K562 (cell line): ENCODE measurements at regions not wholly inside any gene's neighbourhood (a gene's known extent, or its start where the extent isn't known, plus 50 kb on each side); places are given as distances from the start of the nearest gene placed in this dataset.

Experiments used
- ELF2 ChIP-seq: fragments of 250-450 bp; sonication (Bioruptor Pico); IDR thresholded peaks from 2 replicates; pipeline ENCODE4 v1.5.0; 2021; ENCODE audit warnings: mild to moderate bottlenecking
- NFIC ChIP-seq: fragments of 450-650 bp; IDR thresholded peaks from 2 replicates; pipeline ENCODE4 v1.6.1; 2017; ENCODE audit warnings: mild to moderate bottlenecking, inconsistent platforms
- PHF8 ChIP-seq: fragments of 200-600 bp; sonication (generic); IDR thresholded peaks from 2 replicates; pipeline ENCODE4 v1.6.1; 2012; ENCODE audit warnings: mixed run types, mild to moderate bottlenecking, inconsistent platforms, low read length, moderate library complexity, borderline replicate concordance
- POLR2AphosphoS5 ChIP-seq: IDR thresholded peaks from 2 replicates; pipeline ENCODE4 v1.6.1; 2011; ENCODE audit warnings: mild to moderate bottlenecking, low read depth, low read length, moderate library complexity; ENCODE audit not compliant: control insufficient read depth, insufficient read depth
- SMC3 ChIP-seq: conservative IDR thresholded peaks from 2 replicates; pipeline ENCODE4 v1.6.1; 2011; ENCODE audit warnings: low read depth, low read length, improper control_type of control experiment; ENCODE audit not compliant: insufficient read depth
- ZC3H4 ChIP-seq: sonication (generic); formaldehyde crosslinking; IDR thresholded peaks from 2 replicates; pipeline ENCODE4 v1.9.0; 2021; ENCODE audit warnings: missing genetic modification reagents, borderline replicate concordance
- ZNF77 ChIP-seq: fragments of 250-450 bp; sonication (Bioruptor Pico); IDR thresholded peaks from 2 replicates; pipeline ENCODE4 v1.5.0; 2020
- TF ChIP-seq, protein P1 (sequence below), 3 experiments: IDR thresholded peaks in 2 of 3; conservative IDR thresholded peaks in 1 of 3; 2 replicates each; pipeline ENCODE4 v1.5.1; 2011 to 2012; ENCODE audit warnings: low read length in 3 of 3, mild to moderate bottlenecking in 3 of 3, control low read depth in 2 of 3, improper control_type of control experiment in 1 of 3, inconsistent platforms in 1 of 3, low read depth in 1 of 3, mixed read lengths in 1 of 3, moderate library complexity in 1 of 3; ENCODE audit not compliant: insufficient read depth in 2 of 3
- TF ChIP-seq, protein P2 (sequence below): fragments of 450-650 bp; IDR thresholded peaks from 2 replicates; pipeline ENCODE4 v1.6.1; 2016; ENCODE audit warnings: antibody characterized with exemption

DNA sequence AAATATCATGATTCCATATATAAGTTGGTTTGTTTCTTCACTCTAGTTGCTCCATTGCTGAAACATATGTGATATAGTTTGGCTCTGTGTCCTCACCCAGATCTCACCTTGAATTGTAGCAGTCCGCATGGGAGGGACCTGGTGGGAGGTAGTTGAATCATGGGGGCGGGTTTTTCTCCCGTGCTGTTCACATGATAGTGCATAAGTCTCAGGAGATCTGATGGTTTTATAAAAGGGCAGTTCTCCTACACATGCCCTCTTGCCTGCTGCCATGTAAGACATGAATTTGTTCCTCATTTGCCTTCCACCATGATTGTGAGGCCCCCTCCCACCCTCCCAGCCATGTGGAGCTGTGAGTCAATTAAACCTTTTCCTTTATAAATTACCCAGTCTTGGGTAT lies 915.5 kb downstream of the KCNJ2 start:
- TF ChIP-seq, protein P1, sequence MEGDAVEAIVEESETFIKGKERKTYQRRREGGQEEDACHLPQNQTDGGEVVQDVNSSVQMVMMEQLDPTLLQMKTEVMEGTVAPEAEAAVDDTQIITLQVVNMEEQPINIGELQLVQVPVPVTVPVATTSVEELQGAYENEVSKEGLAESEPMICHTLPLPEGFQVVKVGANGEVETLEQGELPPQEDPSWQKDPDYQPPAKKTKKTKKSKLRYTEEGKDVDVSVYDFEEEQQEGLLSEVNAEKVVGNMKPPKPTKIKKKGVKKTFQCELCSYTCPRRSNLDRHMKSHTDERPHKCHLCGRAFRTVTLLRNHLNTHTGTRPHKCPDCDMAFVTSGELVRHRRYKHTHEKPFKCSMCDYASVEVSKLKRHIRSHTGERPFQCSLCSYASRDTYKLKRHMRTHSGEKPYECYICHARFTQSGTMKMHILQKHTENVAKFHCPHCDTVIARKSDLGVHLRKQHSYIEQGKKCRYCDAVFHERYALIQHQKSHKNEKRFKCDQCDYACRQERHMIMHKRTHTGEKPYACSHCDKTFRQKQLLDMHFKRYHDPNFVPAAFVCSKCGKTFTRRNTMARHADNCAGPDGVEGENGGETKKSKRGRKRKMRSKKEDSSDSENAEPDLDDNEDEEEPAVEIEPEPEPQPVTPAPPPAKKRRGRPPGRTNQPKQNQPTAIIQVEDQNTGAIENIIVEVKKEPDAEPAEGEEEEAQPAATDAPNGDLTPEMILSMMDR (IDR thresholded peaks at IDR 0.05 in 2 of 3, conservative IDR thresholded peaks at IDR 0.05 in 1 of 3; ENCODE audit: insufficient read depth in 2 of 3, low read depth in 1 of 3, low read length in 3 of 3): no peak
- no peak for TF ChIP-seq PHF8
- TF ChIP-seq, protein P2, sequence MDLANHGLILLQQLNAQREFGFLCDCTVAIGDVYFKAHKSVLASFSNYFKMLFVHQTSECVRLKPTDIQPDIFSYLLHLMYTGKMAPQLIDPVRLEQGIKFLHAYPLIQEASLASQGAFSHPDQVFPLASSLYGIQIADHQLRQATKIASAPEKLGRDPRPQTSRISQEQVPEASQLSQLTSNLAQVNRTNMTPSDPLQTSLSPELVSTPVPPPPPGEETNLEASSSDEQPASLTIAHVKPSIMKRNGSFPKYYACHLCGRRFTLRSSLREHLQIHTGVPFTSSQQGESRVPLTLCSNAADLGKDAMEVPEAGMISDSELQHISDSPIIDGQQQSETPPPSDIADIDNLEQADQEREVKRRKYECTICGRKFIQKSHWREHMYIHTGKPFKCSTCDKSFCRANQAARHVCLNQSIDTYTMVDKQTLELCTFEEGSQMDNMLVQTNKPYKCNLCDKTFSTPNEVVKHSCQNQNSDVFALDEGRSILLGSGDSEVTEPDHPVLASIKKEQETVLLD: no peak
- no peak for TF ChIP-seq NFIC
- TF ChIP-seq SMC3: no peak
- TF ChIP-seq POLR2AphosphoS5: no peak
- TF ChIP-seq ZC3H4 (CRISPR knock-in tag): no peak
- TF ChIP-seq ELF2 (CRISPR knock-in tag): no peak
- no peak for TF ChIP-seq ZNF77 (CRISPR knock-in tag)
